ENCODE measurements at regions not wholly inside any gene's neighbourhood (a gene's known extent, or its start where the extent isn't known, plus 50 kb on each side); places are given as distances from the start of the nearest gene placed in this dataset.

GRCh38 chr1:65512967-65513780 is 92.7 kb downstream of the LEPR start:
- FAIRE-seq (peak; percentile 47), DNase-seq (ENCODE audit: low read depth) (no peak)
- peaks cover 2% of the 10 kb centered on the region for H3K9me3 Mint-ChIP-seq (ENCODE audit: unreplicated experiment)
- Histone ChIP-seq H2AFZ (ENCODE audit: low read depth, low read length) (no peak overlapping the region), H3K4me3 (ENCODE audit: insufficient read depth, low read depth, low read length) (no peak overlapping the region), H3K4me2 (ENCODE audit: low read length) (peak overlapping the region; percentile 18), H3K79me2 (ENCODE audit: insufficient read depth, low read length) (no peaks in the 10 kb centered on the region), H3K4me1 (ENCODE audit: insufficient read depth, low read length) (peaks cover 17% of the 10 kb centered on the region), H3K9me3 (ENCODE audit: insufficient read depth, low read depth, low read length) (no peaks in the 10 kb centered on the region), H4K20me1 (ENCODE audit: insufficient read depth, low read length) (no peaks in the 10 kb centered on the region), H3K27ac (ENCODE audit: low read depth, low read length) (no peak overlapping the region), H3K9ac (ENCODE audit: low read length) (no peak overlapping the region), H3K27me3 (ENCODE audit: insufficient read depth, low read length) (no peaks in the 10 kb centered on the region), H3K36me3 (ENCODE audit: insufficient read depth, low read length) (no peaks in the 10 kb centered on the region)
- H3K4me3 Mint-ChIP-seq (ENCODE audit: unreplicated experiment) = no peak overlapping the region
- no peaks in the 10 kb centered on the region for H3K27me3 Mint-ChIP-seq (ENCODE audit: low read depth, unreplicated experiment)
- no peak overlapping the region for H3K27ac Mint-ChIP-seq (ENCODE audit: unreplicated experiment)
- H3K36me3 Mint-ChIP-seq (ENCODE audit: low read depth, unreplicated experiment) = peaks cover 4% of the 10 kb centered on the region
- no peak for TF ChIP-seq CTCF (IDR thresholded peaks at IDR 0.05; ENCODE audit: insufficient read depth, low read depth, low read length)
- H3K4me1 Mint-ChIP-seq (ENCODE audit: low read depth, unreplicated experiment) = peaks cover 30% of the 10 kb centered on the region

GRCh38 chr1:65514041-65514440 is 93.6 kb downstream of the LEPR start:
- Histone ChIP-seq H3K9me3 (ENCODE audit: insufficient read depth, low read depth, low read length) (no peaks in the 10 kb centered on the region), H3K4me2 (ENCODE audit: low read length) (no peak overlapping the region), H3K4me1 (ENCODE audit: insufficient read depth, low read length) (peaks cover 17% of the 10 kb centered on the region), H3K36me3 (ENCODE audit: insufficient read depth, low read length) (no peaks in the 10 kb centered on the region), H3K4me3 (ENCODE audit: insufficient read depth, low read depth, low read length) (no peak overlapping the region), H3K27me3 (ENCODE audit: insufficient read depth, low read length) (no peaks in the 10 kb centered on the region), H3K9ac (ENCODE audit: low read length) (no peak overlapping the region), H2AFZ (ENCODE audit: low read depth, low read length) (no peak overlapping the region), H4K20me1 (ENCODE audit: insufficient read depth, low read length) (no peaks in the 10 kb centered on the region), H3K79me2 (ENCODE audit: insufficient read depth, low read length) (no peaks in the 10 kb centered on the region), H3K27ac (ENCODE audit: low read depth, low read length) (no peak overlapping the region)
- Mint-ChIP-seq H3K27me3 (ENCODE audit: low read depth, unreplicated experiment) (no peaks in the 10 kb centered on the region), H3K27ac (ENCODE audit: unreplicated experiment) (no peak overlapping the region), H3K36me3 (ENCODE audit: low read depth, unreplicated experiment) (peaks cover 4% of the 10 kb centered on the region), H3K4me3 (ENCODE audit: unreplicated experiment) (no peak overlapping the region), H3K9me3 (ENCODE audit: unreplicated experiment) (peaks cover 2% of the 10 kb centered on the region), H3K4me1 (ENCODE audit: low read depth, unreplicated experiment) (peaks cover 30% of the 10 kb centered on the region)
- TF ChIP-seq EZH2 (IDR thresholded peaks at IDR 0.05; ENCODE audit: insufficient read depth, low read length) (no peak), CTCF (IDR thresholded peaks at IDR 0.05; ENCODE audit: insufficient read depth, low read depth, low read length) (no peak)
- DNase-seq (ENCODE audit: low read depth) (no peak), FAIRE-seq (no peak)

GRCh38 chr1:65524931-65525265 is 104.4 kb downstream of the LEPR start:
- H3K4me1 Mint-ChIP-seq (ENCODE audit: low read depth, unreplicated experiment) = peaks cover 1% of the 10 kb centered on the region
- Histone ChIP-seq H3K27ac (ENCODE audit: low read depth, low read length) (no peak overlapping the region), H3K36me3 (ENCODE audit: insufficient read depth, low read length) (no peaks in the 10 kb centered on the region), H3K9ac (ENCODE audit: low read length) (no peak overlapping the region), H3K27me3 (ENCODE audit: insufficient read depth, low read length) (peaks cover 22% of the 10 kb centered on the region), H3K4me1 (ENCODE audit: insufficient read depth, low read length) (no peaks in the 10 kb centered on the region), H3K79me2 (ENCODE audit: insufficient read depth, low read length) (no peaks in the 10 kb centered on the region), H2AFZ (ENCODE audit: low read depth, low read length) (no peak overlapping the region), H3K4me3 (ENCODE audit: insufficient read depth, low read depth, low read length) (no peak overlapping the region), H3K9me3 (ENCODE audit: insufficient read depth, low read depth, low read length) (no peaks in the 10 kb centered on the region), H3K4me2 (ENCODE audit: low read length) (peak overlapping the region; percentile 90), H4K20me1 (ENCODE audit: insufficient read depth, low read length) (no peaks in the 10 kb centered on the region)
- TF ChIP-seq CTCF (IDR thresholded peaks at IDR 0.05; ENCODE audit: insufficient read depth, low read depth, low read length) = no peak
- no peak for TF ChIP-seq EZH2 (IDR thresholded peaks at IDR 0.05; ENCODE audit: insufficient read depth, low read length)
- H3K27ac Mint-ChIP-seq (ENCODE audit: unreplicated experiment) = peak overlapping the region; percentile 9
- FAIRE-seq (no peak), DNase-seq (ENCODE audit: low read depth) (no peak)
- peaks cover 28% of the 10 kb centered on the region for H3K27me3 Mint-ChIP-seq (ENCODE audit: low read depth, unreplicated experiment)
- no peaks in the 10 kb centered on the region for H3K36me3 Mint-ChIP-seq (ENCODE audit: low read depth, unreplicated experiment)
- peak overlapping the region; percentile 82 for H3K4me3 Mint-ChIP-seq (ENCODE audit: unreplicated experiment)
- H3K9me3 Mint-ChIP-seq (ENCODE audit: unreplicated experiment) = no peaks in the 10 kb centered on the region

Data from astrocyte (in vitro differentiated cells and primary cell).